ENCODE measurements at regions not wholly inside any gene's neighbourhood (a gene's known extent, or its start where the extent isn't known, plus 50 kb on each side); places are given as distances from the start of the nearest gene placed in this dataset.

DNA sequence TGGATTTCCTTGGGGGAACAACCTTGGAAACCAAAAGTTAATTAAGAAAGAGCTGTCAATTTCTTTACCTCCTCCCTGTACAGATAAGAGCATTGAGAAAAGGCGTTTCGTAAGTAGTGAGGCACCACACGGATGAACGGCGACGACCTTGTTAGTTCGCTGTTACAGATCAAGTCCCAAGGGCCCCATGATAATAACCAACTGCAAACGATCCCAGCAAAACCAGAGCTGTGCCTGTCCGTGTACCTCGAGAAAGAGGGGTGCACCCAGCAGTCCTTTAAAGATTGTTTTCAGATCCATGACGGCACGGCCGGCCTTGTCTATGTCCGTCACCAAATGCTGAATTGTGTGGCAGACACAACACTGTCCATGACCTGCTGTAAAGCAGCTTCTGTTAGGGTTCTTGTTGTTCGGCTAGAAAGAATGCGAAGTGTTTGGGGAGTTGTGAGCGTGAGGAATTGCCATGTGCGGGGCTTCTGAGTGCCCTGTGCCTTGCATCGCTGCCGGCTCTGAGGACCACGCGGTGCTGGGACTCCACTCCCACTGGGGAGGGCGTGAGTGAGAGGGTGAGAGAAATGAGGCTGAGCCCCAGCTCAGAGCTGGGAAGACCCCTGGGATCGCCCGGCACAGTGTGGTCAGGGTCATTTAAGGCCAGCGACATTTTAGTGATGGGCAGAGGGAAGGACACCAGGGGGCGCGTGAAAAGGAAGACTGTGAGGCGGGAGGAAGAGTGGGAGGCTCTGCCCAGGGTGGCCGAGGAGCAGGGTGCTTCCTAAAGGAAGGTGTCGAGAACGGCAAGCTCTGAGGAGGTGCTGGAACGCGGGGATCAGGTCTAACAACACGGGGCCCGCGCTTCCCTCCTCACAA lies 136.8 kb upstream of the RPS6KA2 start:
- no peaks in the 10 kb centered on the region for H3K79me2 ChIP-seq (ENCODE audit: control insufficient read depth, insufficient read depth, low read length)
- intact Hi-C loops (cut with micrococcal nuclease) (no loop called here), dilution Hi-C loops (cut with MboI; ENCODE audit: extremely low pct_ligation_motif_present, low sequenced_read_pairs) (no loop called here)
- TF ChIP-seq EZH2 (IDR thresholded peaks at IDR 0.05; ENCODE audit: borderline replicate concordance, low read depth, low read length, severe bottlenecking) (no peak), GATA2 (IDR thresholded peaks at IDR 0.05; ENCODE audit: insufficient read depth, insufficient read length, low read depth, low read length) (no peak), POLR2A (IDR thresholded peaks at IDR 0.05; ENCODE audit: low read depth, low read length) (no peak), JUN (IDR thresholded peaks at IDR 0.05; ENCODE audit: borderline replicate concordance, insufficient read depth, insufficient read length, low read depth) (no peak), FOS (IDR thresholded peaks at IDR 0.05; ENCODE audit: borderline replicate concordance, insufficient read depth, low read length) (no peak), MYC (IDR thresholded peaks at IDR 0.05; ENCODE audit: low read depth, low read length) (no peak), POLR2AphosphoS5 (IDR thresholded peaks at IDR 0.05; ENCODE audit: insufficient read depth, low read depth, low read length) (no peak), CTCF (IDR thresholded peaks at IDR 0.05; ENCODE audit: extremely low read depth in 1 of 2, insufficient read depth in 1 of 2, low read depth in 1 of 2, low read length in 2 of 2) (no peak)
- TF ChIP-seq, protein P1, sequence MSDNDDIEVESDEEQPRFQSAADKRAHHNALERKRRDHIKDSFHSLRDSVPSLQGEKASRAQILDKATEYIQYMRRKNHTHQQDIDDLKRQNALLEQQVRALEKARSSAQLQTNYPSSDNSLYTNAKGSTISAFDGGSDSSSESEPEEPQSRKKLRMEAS (IDR thresholded peaks at IDR 0.05; ENCODE audit: insufficient read depth, insufficient read length) = no peak
- no peak overlapping the region for H3K4me3 ChIP-seq (replicated peaks in 1 of 3; ENCODE audit: insufficient read depth in 1 of 3, low read depth in 1 of 3, low read length in 3 of 3)
- CTCF ChIA-PET = interaction anchor here (0.6 to 1.0 kb wide), 2 partner anchors 18 to 57 kb away, joined by 3 read pairs; no protein-coding TSS in a partner anchor
- BruUV-seq (replicated peaks) = no TSS peak
- FAIRE-seq = no peak
- H3K9me3 ChIP-seq (replicated peaks; ENCODE audit: control insufficient read depth, insufficient read depth, low read length) = no peaks in the 10 kb centered on the region
- no peak overlapping the region for H3K4me2 ChIP-seq (ENCODE audit: insufficient read depth, low read length)
- no peak overlapping the region for H3K27ac ChIP-seq (ENCODE audit: insufficient read depth, low read depth, low read length)
- DNase-seq (ENCODE audit: low read depth, low spot score) = no peak
- H4K20me1 ChIP-seq (replicated peaks; ENCODE audit: control insufficient read depth, extremely low read depth, insufficient read depth, low read length) = no peaks in the 10 kb centered on the region
- H2AFZ ChIP-seq (ENCODE audit: low read depth, low read length) = no peak overlapping the region
- POLR2A ChIA-PET = no interaction called here
- no peaks in the 10 kb centered on the region for H3K9me1 ChIP-seq (replicated peaks; ENCODE audit: control insufficient read depth, extremely low read depth, insufficient read depth, low read length)
- H3K27me3 ChIP-seq (ENCODE audit: control insufficient read depth in 2 of 2, insufficient read depth in 2 of 2, low read length in 2 of 2) = peaks cover 0 to 2% of the 10 kb centered on the region in 2 experiments
- no peaks in the 10 kb centered on the region for H3K36me3 ChIP-seq (ENCODE audit: control insufficient read depth in 2 of 2, extremely low read depth in 1 of 2, insufficient read depth in 2 of 2, low read length in 2 of 2)
- no peak overlapping the region for H3K9ac ChIP-seq (replicated peaks; ENCODE audit: extremely low read depth, insufficient read depth, low read length)
- H3K4me1 ChIP-seq (ENCODE audit: control insufficient read depth, extremely low read depth, insufficient read depth, low read length) = no peaks in the 10 kb centered on the region

Data from endothelial cell of umbilical vein (primary cell).